ENCODE measurements at regions not wholly inside any gene's neighbourhood (a gene's known extent, or its start where the extent isn't known, plus 50 kb on each side); places are given as distances from the start of the nearest gene placed in this dataset.
A peak's percentile ranks its signal among the peaks of the same experiment; 100 is the strongest.

GRCh38 chr3:21331857-21332256 is 419.2 kb downstream of the ZNF385D start:
- H3K27ac Mint-ChIP-seq, result no peak overlapping the region
- H3K27me3 Mint-ChIP-seq, result no peaks in the 10 kb centered on the region
- no peaks in the 10 kb centered on the region for H3K36me3 Mint-ChIP-seq (ENCODE audit: low read depth)
- ATAC-seq (ENCODE audit: poor library complexity) (no peak), DNase-seq (no peak)
- ChIA-PET POLR2A (no interaction called here), CTCF (no interaction called here)
- H3K4me3 Mint-ChIP-seq, result no peak overlapping the region
- TF ChIP-seq CTCF (IDR thresholded peaks at IDR 0.05), result no peak
- intact Hi-C loops (cut with DNase I, micrococcal nuclease), result no loop called here
- Histone ChIP-seq H3K9me3 (ENCODE audit: control insufficient read depth in 1 of 2, insufficient read depth in 1 of 2, low read length in 2 of 2) (peaks cover 0 to 3% of the 10 kb centered on the region in 2 experiments), H3K36me3 (ENCODE audit: insufficient read depth, low read length) (no peaks in the 10 kb centered on the region), H3K27ac (ENCODE audit: low read depth in 1 of 2, low read length in 2 of 2) (no peak overlapping the region), H3K27me3 (ENCODE audit: control insufficient read depth in 1 of 2, insufficient read depth in 2 of 2, low read length in 2 of 2) (no peaks in the 10 kb centered on the region), H3K4me3 (ENCODE audit: low read length) (no peak overlapping the region), H3K4me1 (ENCODE audit: insufficient read depth, low read length) (no peaks in the 10 kb centered on the region)
- H3K4me1 Mint-ChIP-seq (ENCODE audit: low read depth), result peaks cover 12% of the 10 kb centered on the region
- H3K9me3 Mint-ChIP-seq, result peaks cover 4% of the 10 kb centered on the region

DNA sequence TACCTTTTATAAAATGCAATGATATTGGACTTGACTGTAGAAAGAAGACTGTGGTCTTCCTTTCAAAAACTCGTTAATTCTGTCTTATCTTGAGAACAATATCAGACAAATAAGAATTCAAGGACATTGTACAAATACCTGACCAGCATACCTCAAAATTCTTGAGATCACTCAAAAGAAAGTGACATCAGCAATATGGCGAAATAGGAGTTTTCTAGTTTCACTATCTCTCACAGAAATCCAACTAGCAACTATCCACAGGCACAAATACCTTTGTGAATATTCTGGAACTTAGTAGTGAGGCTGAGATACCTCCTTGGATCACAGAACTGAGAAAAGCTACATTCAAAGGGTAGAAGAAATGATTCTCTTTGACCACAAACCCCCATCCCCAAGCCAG is 419.7 kb downstream of the ZNF385D start:
- H3K9me3 Mint-ChIP-seq, result peaks cover 4% of the 10 kb centered on the region
- ATAC-seq (ENCODE audit: poor library complexity) (no peak), DNase-seq (no peak)
- Histone ChIP-seq H3K9me3 (ENCODE audit: control insufficient read depth in 1 of 2, insufficient read depth in 1 of 2, low read length in 2 of 2) (peaks cover 0 to 3% of the 10 kb centered on the region in 2 experiments), H3K4me1 (ENCODE audit: insufficient read depth, low read length) (no peaks in the 10 kb centered on the region), H3K4me3 (ENCODE audit: low read length) (no peak overlapping the region), H3K27ac (ENCODE audit: low read depth in 1 of 2, low read length in 2 of 2) (no peak overlapping the region), H3K36me3 (ENCODE audit: insufficient read depth, low read length) (no peaks in the 10 kb centered on the region), H3K27me3 (ENCODE audit: control insufficient read depth in 1 of 2, insufficient read depth in 2 of 2, low read length in 2 of 2) (no peaks in the 10 kb centered on the region)
- H3K4me3 Mint-ChIP-seq, result no peak overlapping the region
- intact Hi-C loops (cut with DNase I, micrococcal nuclease), result no loop called here
- CTCF ChIA-PET, result no interaction called here
- POLR2A ChIA-PET, result no interaction called here
- no peak overlapping the region for H3K27ac Mint-ChIP-seq
- no peak for TF ChIP-seq CTCF (IDR thresholded peaks at IDR 0.05)
- H3K4me1 Mint-ChIP-seq (ENCODE audit: low read depth), result peaks cover 12% of the 10 kb centered on the region
- H3K27me3 Mint-ChIP-seq, result no peaks in the 10 kb centered on the region
- no peaks in the 10 kb centered on the region for H3K36me3 Mint-ChIP-seq (ENCODE audit: low read depth)

DNA sequence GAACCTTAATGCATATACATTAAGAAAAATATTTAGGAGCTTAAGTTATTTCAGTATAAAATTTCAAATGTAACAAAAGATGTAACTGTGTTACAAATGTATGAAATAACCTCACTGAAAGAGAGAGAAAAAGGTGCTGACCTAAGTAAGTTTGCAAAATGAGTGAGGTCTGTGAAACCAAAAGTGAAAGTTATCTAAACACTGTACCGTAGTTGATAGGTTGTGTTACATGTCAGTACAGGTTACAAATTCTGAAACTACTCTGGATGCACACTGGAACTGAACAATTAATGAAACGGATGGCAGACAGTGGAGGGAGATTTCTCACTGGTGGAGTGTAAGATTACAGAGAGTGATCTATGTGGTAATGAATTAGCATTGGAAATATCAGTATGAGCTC is 420.7 kb downstream of the ZNF385D start:
- H3K27me3 ChIP-seq (ENCODE audit: control insufficient read depth in 1 of 2, insufficient read depth in 2 of 2, low read length in 2 of 2), result no peaks in the 10 kb centered on the region
- Mint-ChIP-seq H3K27me3 (no peaks in the 10 kb centered on the region), H3K36me3 (ENCODE audit: low read depth) (no peaks in the 10 kb centered on the region), H3K4me1 (ENCODE audit: low read depth) (peaks cover 12% of the 10 kb centered on the region), H3K9me3 (peaks cover 6% of the 10 kb centered on the region), H3K27ac (no peak overlapping the region), H3K4me3 (peak overlapping the region; percentile 44)
- H3K4me1 ChIP-seq (ENCODE audit: insufficient read depth, low read length), result no peaks in the 10 kb centered on the region
- H3K9me3 ChIP-seq (ENCODE audit: control insufficient read depth in 1 of 2, insufficient read depth in 1 of 2, low read length in 2 of 2), result peaks cover 0 to 3% of the 10 kb centered on the region in 2 experiments
- intact Hi-C loops (cut with DNase I, micrococcal nuclease), result no loop called here
- H3K36me3 ChIP-seq (ENCODE audit: insufficient read depth, low read length), result no peaks in the 10 kb centered on the region
- no peak overlapping the region for H3K4me3 ChIP-seq (ENCODE audit: low read length)
- no peak for TF ChIP-seq CTCF (IDR thresholded peaks at IDR 0.05)
- CTCF ChIA-PET, result no interaction called here
- no peak overlapping the region for H3K27ac ChIP-seq (ENCODE audit: low read depth in 1 of 2, low read length in 2 of 2)
- ATAC-seq (ENCODE audit: poor library complexity) (no peak), DNase-seq (peak in 2 of 14 experiments; percentile 2 to 39)
- POLR2A ChIA-PET, result no interaction called here
